Panc1 (cell line): ENCODE measurements at regions not wholly inside any gene's neighbourhood (a gene's known extent, or its start where the extent isn't known, plus 50 kb on each side); places are given as distances from the start of the nearest gene placed in this dataset.
A peak's percentile ranks its signal among the peaks of the same experiment; 100 is the strongest.
"Not testable (repeated sequence)": the region's sequence is repeated elsewhere in the genome, so short reads cannot be mapped to it uniquely, and the experiment has no call there.

ENCODE experiments used
- ATAC-seq: fragments of 200-7000 bp; cut with Tn5 transposase; 2 replicates; pipeline ENCODE4 v1.9.1; 2020; ENCODE audit warnings: mild to moderate bottlenecking, moderate library complexity
- BruUV-seq: library from RNA; stranded (reverse); fragments of 400-500 nt; replicated peaks from 2 replicates; lab custom pipeline; 2021; lab: Mats Ljungman, UMichigan
- CTCF ChIA-PET: fragments of 300-600 bp; sonication (Branson Sonifier 250); formaldehyde crosslinking; loops from one replicate; lab custom pipeline; 2022; ENCODE audit warnings: antibody characterized with exemption; lab: Charles Lee
- POLR2A ChIA-PET: fragments of 300-600 bp; sonication (Branson Sonifier 250); formaldehyde crosslinking; loops from one replicate; lab custom pipeline; 2022; ENCODE audit warnings: antibody characterized with exemption; lab: Charles Lee
- DNase-seq: peaks from one replicate; pipeline ENCODE4 v3.0.0-alpha.2; 2010; ENCODE audit warnings: low read depth, low spot score
- H3K27ac ChIP-seq: 2 replicates; pipeline ENCODE4 v1.5.1; 2011; ENCODE audit warnings: mild to moderate bottlenecking, low read length, inconsistent platforms
- H3K27me3 ChIP-seq: fragments of 200-500 bp; sonication (Bioruptor generic); 2 replicates; pipeline ENCODE4 v1.6.0; 2014; ENCODE audit warnings: low read length, inconsistent platforms; ENCODE audit not compliant: control insufficient read depth, insufficient read depth
- H3K36me3 ChIP-seq: fragments of 200-500 bp; sonication (Bioruptor generic); 2 replicates; pipeline ENCODE4 v1.5.1; 2014; ENCODE audit warnings: inconsistent platforms, mild to moderate bottlenecking, low read length, moderate library complexity; ENCODE audit not compliant: control insufficient read depth, insufficient read depth
- H3K4me1 ChIP-seq: 2 replicates; pipeline ENCODE4 v1.5.1; 2011; ENCODE audit warnings: inconsistent platforms, mild to moderate bottlenecking, low read length, moderate library complexity; ENCODE audit not compliant: control insufficient read depth, insufficient read depth
- H3K4me3 ChIP-seq, 2 experiments: 2 replicates each; pipeline ENCODE4 v1.5.1; 2011 to 2012; ENCODE audit warnings: low read depth in 2 of 2, low read length in 2 of 2, mild to moderate bottlenecking in 2 of 2, inconsistent platforms in 1 of 2, moderate library complexity in 1 of 2
- H3K9me3 ChIP-seq: fragments of 200-500 bp; sonication (Bioruptor generic); 2 replicates; pipeline ENCODE4 v1.5.1; 2014; ENCODE audit warnings: low read depth, mild to moderate bottlenecking, inconsistent platforms, low read length, moderate library complexity; ENCODE audit not compliant: control insufficient read depth, insufficient read depth
- CTCF ChIP-seq: fragments of 450-650 bp; IDR thresholded peaks from 2 replicates; pipeline ENCODE4 v1.5.1; 2017; ENCODE audit warnings: mild to moderate bottlenecking
- POLR2AphosphoS5 ChIP-seq: IDR thresholded peaks from 2 replicates; pipeline ENCODE4 v1.6.1; 2012; ENCODE audit warnings: mild to moderate bottlenecking, low read depth, low read length, moderate library complexity
- REST ChIP-seq, 2 experiments: IDR thresholded peaks; 2 replicates each; pipeline ENCODE4 v1.6.1; 2011 to 2012; ENCODE audit warnings: low read depth in 2 of 2, control low read depth in 1 of 2, low read length in 1 of 2, mild to moderate bottlenecking in 1 of 2, moderate library complexity in 1 of 2; ENCODE audit not compliant: insufficient read depth in 1 of 2
- SIN3A ChIP-seq: IDR thresholded peaks from 2 replicates; pipeline ENCODE4 v1.6.1; 2012; ENCODE audit warnings: low read depth, mild to moderate bottlenecking, low read length, moderate library complexity, borderline replicate concordance; ENCODE audit not compliant: insufficient read depth
- TCF7L2 ChIP-seq: IDR thresholded peaks from 2 replicates; pipeline ENCODE4 v1.6.1; 2011; ENCODE audit warnings: mild to moderate bottlenecking, low read depth, low read length, inconsistent platforms
- in situ Hi-C: cut with HindIII; loops from 2 replicates; pipeline ENCODE4 v1.10.0; 2016; ENCODE audit warnings: low sequenced_read_pairs, low pct_unique_long_range_greater_than_20kb
- intact Hi-C: fragments of 100-400 bp; cut with micrococcal nuclease; formaldehyde crosslinking; loops from one replicate; pipeline ENCODE4 v1.10.0; 2022; ENCODE audit not compliant: unreplicated experiment

DNA sequence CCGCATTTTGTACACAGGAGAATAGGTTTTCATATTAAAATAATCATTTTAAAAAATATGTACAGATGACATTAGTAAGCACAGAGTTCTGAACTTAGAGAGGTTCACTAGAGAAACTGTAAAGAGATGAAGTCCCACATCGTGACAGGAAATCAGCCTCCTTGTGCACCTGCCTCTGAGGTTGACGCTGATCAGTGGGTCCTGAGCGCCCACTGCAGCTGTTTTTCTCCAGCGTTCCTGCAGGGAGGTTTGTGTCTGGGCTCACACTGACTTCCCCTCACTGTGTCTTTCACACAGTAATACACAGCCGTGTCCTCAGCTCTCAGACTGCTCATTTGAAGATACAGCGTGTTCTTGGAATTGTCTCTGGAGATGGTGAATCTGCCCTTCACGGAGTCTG, 561.5 kb downstream of the TMEM121 start:
- no peaks in the 10 kb centered on the region for H3K9me3 ChIP-seq
- ChIA-PET POLR2A (no interaction called here), CTCF (no interaction called here)
- no peaks in the 10 kb centered on the region; the same call in 1 of the 2 replicates for H3K4me1 ChIP-seq
- DNase-seq (no peak), ATAC-seq (no peak)
- intact Hi-C loops (no loop called here), in situ Hi-C loops (no loop called here)
- TF ChIP-seq TCF7L2 (no peak), SIN3A (no peak), CTCF (no peak)
- no peak overlapping the region for H3K4me3 ChIP-seq
- no peak overlapping the region for H3K27ac ChIP-seq
- BruUV-seq, result no TSS peak
- H3K27me3 ChIP-seq, result no peaks in the 10 kb centered on the region
- no peaks in the 10 kb centered on the region for H3K36me3 ChIP-seq

DNA sequence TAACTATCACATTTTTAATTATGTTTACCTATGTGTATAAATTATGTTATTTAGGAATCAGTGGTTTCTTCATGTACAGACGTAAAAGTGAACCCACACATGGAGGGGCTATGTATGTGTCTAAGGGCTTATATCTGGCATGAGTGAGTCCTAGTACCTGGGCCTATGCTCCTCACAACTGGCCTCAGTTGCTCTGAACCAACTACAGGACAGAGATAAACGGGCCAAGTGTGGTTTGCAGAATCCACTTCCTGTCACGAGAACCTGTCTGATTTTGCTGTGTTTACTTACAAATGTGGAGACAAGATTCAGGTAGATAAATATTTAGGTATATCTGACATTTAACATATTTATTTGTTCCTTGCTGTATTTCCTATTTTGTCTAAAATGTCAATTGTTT, 562.5 kb downstream of the TMEM121 start:
- CTCF ChIA-PET, BruUV-seq, H3K27me3 ChIP-seq, H3K4me1 ChIP-seq, DNase-seq, ATAC-seq, H3K27ac ChIP-seq, H3K4me3 ChIP-seq, H3K36me3 ChIP-seq, POLR2A ChIA-PET, intact Hi-C loops, in situ Hi-C loops, H3K9me3 ChIP-seq: not testable (repeated sequence)

GRCh38 chr14:106094654-106095189, 568.3 kb downstream of the TMEM121 start:
- TF ChIP-seq POLR2AphosphoS5 (no peak), SIN3A (no peak), TCF7L2 (no peak), REST (IDR thresholded peaks at IDR 0.05; ENCODE audit: insufficient read depth in 1 of 2, low read depth in 2 of 2, low read length in 1 of 2) (no peak), CTCF (peak; percentile 82)
- no peaks in the 10 kb centered on the region for H3K9me3 ChIP-seq
- intact Hi-C loops, result no loop called here
- no peaks in the 10 kb centered on the region for H3K36me3 ChIP-seq
- in situ Hi-C loops, result no loop called here
- no peak overlapping the region for H3K27ac ChIP-seq
- H3K4me1 ChIP-seq, result no peaks in the 10 kb centered on the region
- ChIA-PET CTCF (interaction anchor here (0.8 kb wide), 1 partner anchor 344 kb away, joined by 11 read pairs; no protein-coding TSS in a partner anchor), POLR2A (interaction anchor here (0.6 kb wide), 1 partner anchor 50 kb away, joined by 3 read pairs; no protein-coding TSS in a partner anchor)
- no peak overlapping the region for H3K4me3 ChIP-seq
- ATAC-seq (no peak), DNase-seq (no peak)
- H3K27me3 ChIP-seq, result no peaks in the 10 kb centered on the region
- no TSS peak for BruUV-seq
